CD4-positive, alpha-beta T cell (primary cell): ENCODE measurements at regions not wholly inside any gene's neighbourhood (a gene's known extent, or its start where the extent isn't known, plus 50 kb on each side); places are given as distances from the start of the nearest gene placed in this dataset.

Experiments used
- ATAC-seq: fragments of 200-7000 bp; cut with Tn5 transposase; one replicate; pipeline ENCODE4 v1.10.0; 2022; ENCODE audit warnings: mild to moderate bottlenecking; ENCODE audit not compliant: poor library complexity
- CTCF ChIA-PET: fragments of 350-600 bp; sonication (Branson Sonifier 250); formaldehyde crosslinking; loops from one replicate; lab custom pipeline; 2021; ENCODE audit warnings: antibody characterized with exemption, inconsistent platforms; lab: Charles Lee
- POLR2A ChIA-PET: fragments of 350-600 bp; sonication (Branson Sonifier 250); formaldehyde crosslinking; loops from one replicate; lab custom pipeline; 2021; ENCODE audit warnings: antibody characterized with exemption, inconsistent platforms; lab: Charles Lee
- DNase-seq, 14 experiments: peaks; one replicate each; pipeline ENCODE4 v3.0.0-alpha.2; 2013 to 2020; ENCODE audit warnings: mixed read lengths in 2 of 14
- H3K27ac ChIP-seq, 2 donors: one replicate each; pipeline versions ENCODE4 v1.5.1 to v1.7.0; 2013; ENCODE audit warnings: low read length in 2 of 2, low read depth in 1 of 2, mild to moderate bottlenecking in 1 of 2
- H3K27me3 ChIP-seq, 2 experiments: 1 replicate in 1 of 2; 2 replicates in 1 of 2; pipeline versions ENCODE4 v1.6.1 to v1.7.0; 2013; ENCODE audit warnings: low read length in 2 of 2, control low read depth in 1 of 2, mild to moderate bottlenecking in 1 of 2, moderate library complexity in 1 of 2; ENCODE audit not compliant: insufficient read depth in 2 of 2, control insufficient read depth in 1 of 2
- H3K36me3 ChIP-seq: one replicate; pipeline ENCODE4 v1.6.1; 2013; ENCODE audit warnings: low read length, control low read depth; ENCODE audit not compliant: insufficient read depth
- H3K4me1 ChIP-seq: one replicate; pipeline ENCODE4 v1.6.1; 2013; ENCODE audit warnings: low read length, control low read depth; ENCODE audit not compliant: insufficient read depth
- H3K4me3 ChIP-seq: one replicate; pipeline ENCODE4 v1.5.1; 2013; ENCODE audit warnings: mild to moderate bottlenecking, low read length, moderate library complexity
- H3K9me3 ChIP-seq, 2 experiments: 1 replicate in 1 of 2; 2 replicates in 1 of 2; pipeline versions ENCODE4 v1.6.1 to v1.7.0; 2013; ENCODE audit warnings: low read length in 2 of 2, mild to moderate bottlenecking in 2 of 2, control low read depth in 1 of 2, moderate library complexity in 1 of 2; ENCODE audit not compliant: control insufficient read depth in 1 of 2, insufficient read depth in 1 of 2
- H3K27ac Mint-ChIP-seq: one replicate; pipeline ENCODE4 v1.8.0; 2020; ENCODE audit warnings: mixed read lengths
- H3K27me3 Mint-ChIP-seq: one replicate; pipeline ENCODE4 v1.8.0; 2021; ENCODE audit warnings: mixed read lengths
- H3K36me3 Mint-ChIP-seq: one replicate; pipeline ENCODE4 v1.8.0; 2021; ENCODE audit warnings: low read depth, mixed read lengths
- H3K4me1 Mint-ChIP-seq: one replicate; pipeline ENCODE4 v1.8.0; 2021; ENCODE audit warnings: low read depth, mixed read lengths
- H3K4me3 Mint-ChIP-seq: one replicate; pipeline ENCODE4 v1.8.0; 2020; ENCODE audit warnings: mild to moderate bottlenecking, mixed read lengths
- H3K9me3 Mint-ChIP-seq: one replicate; pipeline ENCODE4 v1.8.0; 2020; ENCODE audit warnings: mixed read lengths
- intact Hi-C, 2 experiments: fragments of 100-400 bp; cut with DNase I in 1 of 2; cut with micrococcal nuclease in 1 of 2; formaldehyde crosslinking; loops; one replicate each; pipeline versions ENCODE4 v1.15.1 to v1.9.0; 2023 to 2025; cut with DNase I, micrococcal nuclease
- TF ChIP-seq, protein P1 (sequence below): fragments of 200-600 bp; IDR thresholded peaks from one replicate; pipeline ENCODE4 v1.8.0; 2022; ENCODE audit warnings: antibody characterized with exemption, mild to moderate bottlenecking

DNA sequence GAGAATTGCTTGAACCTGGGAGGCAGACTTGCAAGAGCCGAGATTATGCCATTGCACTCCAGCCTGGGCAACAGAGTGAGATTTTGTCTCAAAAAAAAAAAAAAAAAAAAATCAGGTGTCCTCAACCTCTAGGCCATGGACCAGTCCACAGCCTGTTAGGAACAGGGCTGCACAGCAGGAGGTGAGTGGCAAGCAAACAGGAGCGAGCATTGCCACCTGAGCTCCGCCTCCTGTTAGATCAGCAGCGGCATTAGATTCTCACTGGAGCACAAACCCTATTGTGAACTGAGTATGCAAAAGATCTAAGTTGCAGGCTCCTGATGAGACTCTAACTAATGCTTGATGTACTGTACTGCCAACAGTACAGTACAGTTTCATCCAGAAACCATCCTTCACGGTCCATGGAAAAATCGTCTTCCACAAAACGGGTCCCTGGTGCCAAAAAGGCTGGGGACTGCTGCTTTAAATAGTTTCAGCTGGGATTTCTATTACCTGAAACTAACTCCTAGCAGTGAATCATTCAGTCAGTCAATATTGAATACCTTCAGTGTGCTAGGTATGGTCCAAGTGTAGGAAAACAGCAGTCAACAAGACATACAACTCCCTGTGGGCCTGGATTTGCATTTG, 56.3 kb upstream of the DHX40 start:
- TF ChIP-seq, protein P1, sequence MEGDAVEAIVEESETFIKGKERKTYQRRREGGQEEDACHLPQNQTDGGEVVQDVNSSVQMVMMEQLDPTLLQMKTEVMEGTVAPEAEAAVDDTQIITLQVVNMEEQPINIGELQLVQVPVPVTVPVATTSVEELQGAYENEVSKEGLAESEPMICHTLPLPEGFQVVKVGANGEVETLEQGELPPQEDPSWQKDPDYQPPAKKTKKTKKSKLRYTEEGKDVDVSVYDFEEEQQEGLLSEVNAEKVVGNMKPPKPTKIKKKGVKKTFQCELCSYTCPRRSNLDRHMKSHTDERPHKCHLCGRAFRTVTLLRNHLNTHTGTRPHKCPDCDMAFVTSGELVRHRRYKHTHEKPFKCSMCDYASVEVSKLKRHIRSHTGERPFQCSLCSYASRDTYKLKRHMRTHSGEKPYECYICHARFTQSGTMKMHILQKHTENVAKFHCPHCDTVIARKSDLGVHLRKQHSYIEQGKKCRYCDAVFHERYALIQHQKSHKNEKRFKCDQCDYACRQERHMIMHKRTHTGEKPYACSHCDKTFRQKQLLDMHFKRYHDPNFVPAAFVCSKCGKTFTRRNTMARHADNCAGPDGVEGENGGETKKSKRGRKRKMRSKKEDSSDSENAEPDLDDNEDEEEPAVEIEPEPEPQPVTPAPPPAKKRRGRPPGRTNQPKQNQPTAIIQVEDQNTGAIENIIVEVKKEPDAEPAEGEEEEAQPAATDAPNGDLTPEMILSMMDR = no peak
- Histone ChIP-seq H3K27me3 (no peaks in the 10 kb centered on the region), H3K36me3 (no peaks in the 10 kb centered on the region), H3K4me3 (no peak overlapping the region), H3K27ac (no peak overlapping the region), H3K9me3 (no peaks in the 10 kb centered on the region), H3K4me1 (no peaks in the 10 kb centered on the region)
- intact Hi-C loops = no loop called here
- DNase-seq = no peak
- ChIA-PET CTCF (no interaction called here), POLR2A (no interaction called here)
- Mint-ChIP-seq H3K27me3 (peaks cover 7% of the 10 kb centered on the region), H3K36me3 (no peaks in the 10 kb centered on the region), H3K9me3 (no peaks in the 10 kb centered on the region), H3K27ac (no peak overlapping the region), H3K4me3 (no peak overlapping the region), H3K4me1 (no peaks in the 10 kb centered on the region)
- ATAC-seq = no peak

DNA sequence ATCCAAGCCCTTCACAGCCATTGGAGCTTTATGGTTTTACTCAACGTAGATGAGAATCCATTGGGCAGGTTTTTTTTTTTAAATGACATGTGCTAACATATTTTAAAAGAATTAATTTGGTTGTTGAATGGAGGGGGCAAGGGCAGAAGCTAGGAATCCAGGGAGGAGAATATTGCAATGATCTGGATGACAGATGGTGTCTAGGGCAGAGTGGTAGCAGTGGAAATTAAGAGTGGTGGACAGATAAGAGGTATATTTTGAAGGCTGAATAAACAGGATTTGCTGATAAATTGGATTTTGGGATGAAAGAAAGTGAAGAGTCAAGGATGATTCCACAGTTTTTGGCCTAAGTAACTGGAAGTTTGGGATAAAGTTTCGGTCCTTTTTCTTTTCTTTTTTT, 54.8 kb upstream of the DHX40 start:
- no peaks in the 10 kb centered on the region for H3K36me3 Mint-ChIP-seq
- DNase-seq (no peak), ATAC-seq (no peak)
- TF ChIP-seq, protein P1 = no peak
- no peaks in the 10 kb centered on the region for H3K27me3 Mint-ChIP-seq
- Histone ChIP-seq H3K36me3 (no peaks in the 10 kb centered on the region), H3K4me1 (no peaks in the 10 kb centered on the region), H3K9me3 (no peaks in the 10 kb centered on the region), H3K4me3 (no peak overlapping the region), H3K27ac (no peak overlapping the region), H3K27me3 (no peaks in the 10 kb centered on the region)
- no peak overlapping the region for H3K4me3 Mint-ChIP-seq
- H3K9me3 Mint-ChIP-seq = no peaks in the 10 kb centered on the region
- CTCF ChIA-PET = no interaction called here
- POLR2A ChIA-PET = no interaction called here
- intact Hi-C loops = no loop called here
- H3K27ac Mint-ChIP-seq = no peak overlapping the region
- no peaks in the 10 kb centered on the region for H3K4me1 Mint-ChIP-seq

DNA sequence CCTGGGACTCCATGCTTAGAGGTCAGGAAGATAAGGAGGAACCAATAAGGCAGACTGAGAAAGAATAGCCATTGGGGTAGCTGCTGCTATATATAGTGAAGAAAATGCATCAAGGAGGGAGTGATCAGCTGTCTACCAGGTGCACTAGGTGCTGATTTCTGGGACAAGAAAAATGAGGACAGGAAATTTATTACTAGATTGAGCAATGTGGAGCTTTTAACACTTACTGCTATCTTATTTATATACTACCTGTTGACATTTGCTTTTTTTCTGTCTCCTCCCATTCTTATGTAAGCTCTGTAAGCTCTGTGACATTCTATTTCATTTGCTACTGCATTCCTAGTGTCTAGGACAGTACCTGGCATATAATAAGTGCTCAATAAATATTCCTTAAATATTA, 53.7 kb upstream of the DHX40 start:
- POLR2A ChIA-PET = no interaction called here
- intact Hi-C loops = no loop called here
- no peak overlapping the region for H3K27ac Mint-ChIP-seq

More for the DNA sequence above, 53.7 kb upstream of the DHX40 start:
- Histone ChIP-seq H3K4me3 (no peak overlapping the region), H3K9me3 (no peaks in the 10 kb centered on the region), H3K27me3 (no peaks in the 10 kb centered on the region), H3K36me3 (no peaks in the 10 kb centered on the region), H3K4me1 (no peaks in the 10 kb centered on the region), H3K27ac (no peak overlapping the region)
- Mint-ChIP-seq H3K4me1 (no peaks in the 10 kb centered on the region), H3K27me3 (no peaks in the 10 kb centered on the region), H3K4me3 (no peak overlapping the region), H3K36me3 (no peaks in the 10 kb centered on the region), H3K9me3 (no peaks in the 10 kb centered on the region)
- ATAC-seq (no peak), DNase-seq (no peak)
- TF ChIP-seq, protein P1 = no peak
- CTCF ChIA-PET = interaction anchor here (1.4 kb wide), 1 partner anchor 182 kb away, joined by 3 read pairs; no protein-coding TSS in a partner anchor
